Kidney epithelial cell (primary cell): ENCODE measurements at regions not wholly inside any gene's neighbourhood (a gene's known extent, or its start where the extent isn't known, plus 50 kb on each side); places are given as distances from the start of the nearest gene placed in this dataset.
"Not testable (repeated sequence)": the region's sequence is repeated elsewhere in the genome, so short reads cannot be mapped to it uniquely, and the experiment has no call there.

Experiments used
- DNase-seq: peaks from one replicate; pipeline ENCODE4 v3.0.0-alpha.2; 2010; ENCODE audit warnings: low read depth
- H3K27me3 ChIP-seq: 2 replicates; pipeline ENCODE4 v1.6.0; 2011; ENCODE audit warnings: low read length; ENCODE audit not compliant: control insufficient read depth, insufficient read depth
- H3K36me3 ChIP-seq: 2 replicates; pipeline ENCODE4 v1.5.1; 2011; ENCODE audit warnings: low read length; ENCODE audit not compliant: control insufficient read depth, insufficient read depth
- H3K4me3 ChIP-seq: 2 replicates; pipeline ENCODE4 v1.5.1; 2011; ENCODE audit warnings: low read depth, mild to moderate bottlenecking, control low read depth, low read length
- TF ChIP-seq, protein P1 (sequence below): IDR thresholded peaks from 2 replicates; pipeline ENCODE4 v1.5.1; 2011; ENCODE audit warnings: mild to moderate bottlenecking, moderate library complexity, low read length, control low read depth, inconsistent platforms; ENCODE audit not compliant: insufficient read depth, poor library complexity, severe bottlenecking

DNA sequence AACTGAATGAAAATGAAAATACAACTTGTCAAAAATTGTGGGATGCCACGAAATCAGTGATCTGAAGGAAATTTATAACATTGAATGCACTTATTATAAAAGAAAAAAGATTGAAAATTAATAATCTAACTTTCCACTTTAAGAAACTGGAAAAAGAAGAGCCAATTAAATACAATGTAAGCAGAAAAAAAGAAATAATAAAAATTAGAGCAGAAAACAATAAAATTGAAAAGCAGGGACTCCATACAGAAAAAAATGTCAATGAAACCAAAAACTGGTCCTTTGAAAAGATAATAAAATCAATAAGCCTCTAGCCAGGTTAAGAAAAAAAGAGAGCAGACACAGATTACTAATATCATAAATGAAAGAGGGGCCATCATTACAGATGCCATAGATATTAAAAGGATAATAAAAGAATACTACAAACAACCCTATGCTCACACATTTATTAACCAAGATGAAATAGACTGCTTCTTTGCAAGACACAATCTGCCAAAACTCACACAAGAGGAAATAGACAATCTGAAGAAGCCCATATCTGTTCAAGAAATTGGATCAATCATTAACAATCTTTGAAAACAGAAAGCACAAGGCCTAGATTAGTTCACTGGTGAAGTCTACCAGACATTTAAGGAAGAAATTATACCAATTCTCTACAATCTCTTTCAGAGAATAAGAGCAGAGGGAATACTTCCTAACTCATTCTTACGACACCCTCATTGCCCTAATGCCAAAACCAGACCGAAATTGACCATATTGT lies 233.8 kb upstream of the NEBL start:
- Histone ChIP-seq H3K27me3 (no peaks in the 10 kb centered on the region), H3K4me3 (no peak overlapping the region), H3K36me3 (no peaks in the 10 kb centered on the region)
- TF ChIP-seq, protein P1, sequence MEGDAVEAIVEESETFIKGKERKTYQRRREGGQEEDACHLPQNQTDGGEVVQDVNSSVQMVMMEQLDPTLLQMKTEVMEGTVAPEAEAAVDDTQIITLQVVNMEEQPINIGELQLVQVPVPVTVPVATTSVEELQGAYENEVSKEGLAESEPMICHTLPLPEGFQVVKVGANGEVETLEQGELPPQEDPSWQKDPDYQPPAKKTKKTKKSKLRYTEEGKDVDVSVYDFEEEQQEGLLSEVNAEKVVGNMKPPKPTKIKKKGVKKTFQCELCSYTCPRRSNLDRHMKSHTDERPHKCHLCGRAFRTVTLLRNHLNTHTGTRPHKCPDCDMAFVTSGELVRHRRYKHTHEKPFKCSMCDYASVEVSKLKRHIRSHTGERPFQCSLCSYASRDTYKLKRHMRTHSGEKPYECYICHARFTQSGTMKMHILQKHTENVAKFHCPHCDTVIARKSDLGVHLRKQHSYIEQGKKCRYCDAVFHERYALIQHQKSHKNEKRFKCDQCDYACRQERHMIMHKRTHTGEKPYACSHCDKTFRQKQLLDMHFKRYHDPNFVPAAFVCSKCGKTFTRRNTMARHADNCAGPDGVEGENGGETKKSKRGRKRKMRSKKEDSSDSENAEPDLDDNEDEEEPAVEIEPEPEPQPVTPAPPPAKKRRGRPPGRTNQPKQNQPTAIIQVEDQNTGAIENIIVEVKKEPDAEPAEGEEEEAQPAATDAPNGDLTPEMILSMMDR, result no peak
- DNase-seq, result no peak

DNA sequence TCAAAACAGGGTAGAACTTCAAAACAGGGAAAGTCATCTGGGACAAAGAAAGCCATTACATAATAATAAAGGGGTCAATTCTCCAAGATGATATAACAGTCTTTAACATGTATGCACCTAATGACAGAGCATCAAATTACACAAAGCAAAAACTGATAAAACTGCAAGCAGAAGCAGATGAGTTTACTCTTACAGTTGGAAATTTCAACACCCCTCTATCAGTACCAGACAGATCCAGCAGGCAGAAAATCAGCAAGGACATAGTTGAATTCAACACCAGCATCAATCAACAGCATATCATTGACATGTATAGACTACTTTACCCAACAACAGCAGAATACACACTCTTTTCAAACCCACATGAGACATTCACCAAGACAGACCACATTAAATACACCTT lies 233.0 kb upstream of the NEBL start:
- H3K27me3 ChIP-seq, result no peaks in the 10 kb centered on the region
- DNase-seq, result no peak
- H3K36me3 ChIP-seq, result no peaks in the 10 kb centered on the region
- no peak overlapping the region for H3K4me3 ChIP-seq
- TF ChIP-seq, protein P1, result no peak

GRCh38 chr10:21125471-21126228 lies 228.5 kb upstream of the NEBL start:
- Histone ChIP-seq H3K4me3 (no peak overlapping the region), H3K27me3 (no peaks in the 10 kb centered on the region), H3K36me3 (no peaks in the 10 kb centered on the region)
- TF ChIP-seq, protein P1, result no peak
- no peak for DNase-seq

DNA sequence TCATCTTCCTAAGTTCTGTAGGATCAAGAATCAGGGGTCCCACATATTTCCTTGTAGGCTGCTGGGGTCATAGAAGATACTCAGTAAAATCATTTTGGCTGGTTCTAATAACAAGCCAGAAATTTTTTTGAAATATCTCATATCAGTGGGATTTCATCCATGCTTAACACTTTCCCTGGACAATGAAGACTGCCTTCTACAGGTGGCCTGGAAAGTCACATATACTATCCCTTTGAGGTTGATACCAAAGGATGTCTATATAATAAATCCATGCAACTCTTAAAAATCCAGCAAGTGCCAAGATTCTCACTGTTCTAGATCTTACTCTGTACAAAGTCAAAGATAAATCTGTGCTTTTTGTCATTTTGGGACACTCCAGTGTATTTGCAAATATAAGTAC lies 225.8 kb upstream of the NEBL start:
- no peaks in the 10 kb centered on the region for H3K27me3 ChIP-seq
- H3K36me3 ChIP-seq, result no peaks in the 10 kb centered on the region
- DNase-seq, result no peak
- H3K4me3 ChIP-seq, result no peak overlapping the region
- TF ChIP-seq, protein P1, result no peak

DNA sequence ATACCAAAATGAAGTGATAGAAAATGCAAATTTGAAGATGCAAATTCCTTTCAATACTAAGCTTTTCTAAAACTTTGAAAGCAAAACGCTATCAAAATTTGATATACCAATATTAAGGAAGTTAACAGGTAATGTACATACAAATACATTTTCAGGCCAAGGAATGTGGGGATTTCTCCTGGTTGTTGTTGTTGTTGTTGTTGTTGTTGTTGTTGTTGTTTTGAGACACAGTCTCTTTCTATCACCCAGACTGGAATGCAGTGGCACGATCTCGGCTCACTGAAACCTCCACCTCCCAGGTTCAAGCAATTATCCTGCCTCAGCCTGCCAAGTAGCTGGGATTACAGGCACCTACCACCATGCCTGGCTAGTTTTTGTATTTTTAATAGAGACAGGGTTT lies 224.7 kb upstream of the NEBL start:
- not testable (repeated sequence) for DNase-seq, H3K27me3 ChIP-seq, H3K4me3 ChIP-seq, H3K36me3 ChIP-seq

DNA sequence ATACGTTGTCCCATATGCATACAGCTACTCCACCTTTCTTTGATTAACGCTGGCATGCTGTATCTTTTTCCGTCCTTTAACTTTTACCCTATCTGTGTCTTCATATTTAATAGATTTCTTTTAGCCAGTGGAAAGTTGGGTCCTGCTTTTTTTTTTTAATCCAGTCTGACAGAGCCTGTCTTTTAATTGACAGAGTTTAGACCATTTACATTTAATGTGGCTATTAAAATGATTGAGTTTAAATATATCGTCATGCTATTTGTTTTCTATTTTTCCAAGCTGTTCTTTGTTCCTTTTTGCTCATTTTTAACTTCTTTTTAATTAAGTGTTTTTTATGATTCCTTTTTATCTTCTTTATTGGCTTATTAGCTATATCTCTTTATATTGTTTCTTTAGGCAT lies 217.6 kb upstream of the NEBL start:
- H3K4me3 ChIP-seq, result no peak overlapping the region
- TF ChIP-seq, protein P1, result no peak
- no peak for DNase-seq
- no peaks in the 10 kb centered on the region for H3K27me3 ChIP-seq
- no peaks in the 10 kb centered on the region for H3K36me3 ChIP-seq
